ENCODE measurements at regions not wholly inside any gene's neighbourhood (a gene's known extent, or its start where the extent isn't known, plus 50 kb on each side); places are given as distances from the start of the nearest gene placed in this dataset.

DNA sequence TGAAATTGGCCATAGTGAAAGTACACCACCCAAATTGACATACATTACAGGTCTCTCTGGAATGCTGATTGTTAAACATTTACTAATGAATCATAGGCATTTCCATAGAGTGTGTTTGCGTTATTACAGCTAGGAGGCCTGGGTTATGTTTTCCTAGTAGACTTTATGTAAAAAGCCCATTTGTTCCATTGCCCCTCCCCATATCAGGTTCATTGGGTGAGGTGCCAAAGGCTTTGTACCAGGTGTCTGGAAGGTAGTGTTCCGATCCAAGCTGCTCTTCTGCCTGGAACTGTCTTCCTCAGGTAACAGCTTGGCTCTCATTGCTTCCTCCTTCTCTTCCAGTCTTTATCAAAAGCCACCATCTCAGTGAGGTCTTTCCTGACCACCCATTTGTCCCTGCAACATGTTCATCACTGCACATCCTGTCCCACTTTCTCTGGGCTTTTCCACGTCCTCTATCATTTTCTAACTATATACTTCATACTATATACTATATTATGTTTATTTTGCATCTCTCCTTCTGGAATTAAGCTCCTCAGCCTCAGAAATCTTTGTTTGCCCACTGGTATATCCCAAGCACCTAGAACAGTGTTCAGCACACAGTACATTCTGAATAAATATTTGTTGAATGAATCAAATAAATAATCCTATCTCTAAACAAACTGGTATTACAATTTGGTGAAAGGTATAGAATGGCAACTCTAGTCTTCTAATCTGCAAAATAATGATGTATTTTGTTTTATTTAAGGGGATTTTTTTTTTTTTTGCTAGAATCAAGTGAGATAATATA is 252.3 kb downstream of the KTN1 start:
- Histone ChIP-seq H3K36me3 (no peaks in the 10 kb centered on the region), H3K4me1 (no peaks in the 10 kb centered on the region), H3K4me3 (no peak overlapping the region), H3K27ac (no peak overlapping the region), H3K27me3 (no peaks in the 10 kb centered on the region), H3K9me3 (no peaks in the 10 kb centered on the region)
- no peak for DNase-seq
- TF ChIP-seq POLR2A (IDR thresholded peaks at IDR 0.05), result no peak
- no peak for TF ChIP-seq CTCF (IDR thresholded peaks at IDR 0.05)
- intact Hi-C loops (cut with DNase I; ENCODE audit: low total_unique reads), result no loop called here

GRCh38 chr14:55832974-55833373 is 253.0 kb downstream of the KTN1 start:
- intact Hi-C loops (cut with DNase I; ENCODE audit: low total_unique reads), result no loop called here
- H3K36me3 ChIP-seq, result no peaks in the 10 kb centered on the region
- H3K4me1 ChIP-seq, result no peaks in the 10 kb centered on the region
- no peak overlapping the region for H3K27ac ChIP-seq
- DNase-seq, result no peak
- H3K9me3 ChIP-seq, result no peaks in the 10 kb centered on the region
- no peaks in the 10 kb centered on the region for H3K27me3 ChIP-seq
- TF ChIP-seq POLR2A (IDR thresholded peaks at IDR 0.05) (no peak), CTCF (IDR thresholded peaks at IDR 0.05) (no peak)
- H3K4me3 ChIP-seq, result no peak overlapping the region

- H3K27ac ChIP-seq, result no peak overlapping the region
- no peaks in the 10 kb centered on the region for H3K27me3 ChIP-seq
- H3K9me3 ChIP-seq, result no peaks in the 10 kb centered on the region
- no peaks in the 10 kb centered on the region for H3K4me1 ChIP-seq
- H3K4me3 ChIP-seq, result no peak overlapping the region
- intact Hi-C loops (cut with DNase I; ENCODE audit: low total_unique reads), result no loop called here
- DNase-seq, result no peak
- TF ChIP-seq POLR2A (IDR thresholded peaks at IDR 0.05) (no peak), CTCF (IDR thresholded peaks at IDR 0.05) (no peak)
- H3K36me3 ChIP-seq, result no peaks in the 10 kb centered on the region
These were observed 254.4 kb downstream of the KTN1 start for GRCh38 chr14:55834390-55834789.

GRCh38 chr14:55835985-55836384 is 256.0 kb downstream of the KTN1 start:
- H3K4me3 ChIP-seq, result no peak overlapping the region
- intact Hi-C loops (cut with DNase I; ENCODE audit: low total_unique reads), result no loop called here
- H3K27ac ChIP-seq, result no peak overlapping the region
- DNase-seq, result no peak
- H3K27me3 ChIP-seq, result no peaks in the 10 kb centered on the region
- H3K9me3 ChIP-seq, result no peaks in the 10 kb centered on the region
- H3K36me3 ChIP-seq, result no peaks in the 10 kb centered on the region
- H3K4me1 ChIP-seq, result no peaks in the 10 kb centered on the region
- TF ChIP-seq CTCF (IDR thresholded peaks at IDR 0.05) (no peak), POLR2A (IDR thresholded peaks at IDR 0.05) (no peak)

GRCh38 chr14:55837467-55837866 is 257.5 kb downstream of the KTN1 start:
- H3K4me1 ChIP-seq, result no peaks in the 10 kb centered on the region
- no peaks in the 10 kb centered on the region for H3K9me3 ChIP-seq
- intact Hi-C loops (cut with DNase I; ENCODE audit: low total_unique reads), result no loop called here
- no peak for DNase-seq
- no peak overlapping the region for H3K27ac ChIP-seq
- no peak overlapping the region for H3K4me3 ChIP-seq
- H3K27me3 ChIP-seq, result no peaks in the 10 kb centered on the region
- TF ChIP-seq CTCF (IDR thresholded peaks at IDR 0.05) (no peak), POLR2A (IDR thresholded peaks at IDR 0.05) (no peak)
- H3K36me3 ChIP-seq, result no peaks in the 10 kb centered on the region

Data from uterus (tissue), 3 donors.